H1 (cell line): ENCODE measurements at regions not wholly inside any gene's neighbourhood (a gene's known extent, or its start where the extent isn't known, plus 50 kb on each side); places are given as distances from the start of the nearest gene placed in this dataset.
A peak's percentile ranks its signal among the peaks of the same experiment; 100 is the strongest.

Source experiments
- CTCF ChIA-PET: fragments of 300-600 bp; sonication (Branson Sonifier 250); formaldehyde crosslinking; loops from one replicate; lab custom pipeline; 2021; ENCODE audit not compliant: partially characterized antibody; lab: Charles Lee
- POLR2A ChIA-PET: fragments of 300-600 bp; sonication (Branson Sonifier 250); formaldehyde crosslinking; loops from one replicate; lab custom pipeline; 2021; ENCODE audit warnings: inconsistent platforms; ENCODE audit not compliant: partially characterized antibody; lab: Charles Lee
- DNase-seq, 2 experiments: peaks; one replicate each; pipeline versions ENCODE4 v3.0.0 to v3.0.0-alpha.2; 2010 to 2022; ENCODE audit warnings: low spot score in 2 of 2, low read depth in 1 of 2, mixed read lengths in 1 of 2
- FAIRE-seq: peaks from 2 replicates; lab custom pipeline; 2011; peaks lifted over from hg19 to GRCh38; lab: Jason Lieb, UNC
- H2AFZ ChIP-seq: 2 replicates; pipeline ENCODE4 v1.8.1; 2012; ENCODE audit warnings: low read length, inconsistent platforms
- H2AK5ac ChIP-seq: 2 replicates; pipeline ENCODE4 v1.6.1; 2013; ENCODE audit warnings: low read depth, low read length
- H2BK120ac ChIP-seq: replicated peaks from 2 replicates; pipeline ENCODE3; 2013; ENCODE audit warnings: low read depth, low read length, inconsistent platforms
- H2BK12ac ChIP-seq: 2 replicates; pipeline ENCODE4 v1.6.1; 2013; ENCODE audit warnings: low read depth, low read length
- H2BK15ac ChIP-seq: 2 replicates; pipeline ENCODE4 v1.6.1; 2013; ENCODE audit warnings: low read length
- H2BK20ac ChIP-seq: 2 replicates; pipeline ENCODE4 v1.6.1; 2013; ENCODE audit warnings: low read length
- H2BK5ac ChIP-seq: 2 replicates; pipeline ENCODE4 v1.6.1; 2013; ENCODE audit warnings: low read depth, low read length
- H3K14ac ChIP-seq: 2 replicates; pipeline ENCODE4 v1.6.1; 2013; ENCODE audit warnings: inconsistent platforms; ENCODE audit not compliant: insufficient read length
- H3K18ac ChIP-seq: 2 replicates; pipeline ENCODE4 v1.6.1; 2013; ENCODE audit warnings: low read length; ENCODE audit errors: extremely low read depth
- H3K23ac ChIP-seq: 2 replicates; pipeline ENCODE4 v1.6.1; 2013; ENCODE audit warnings: inconsistent platforms; ENCODE audit not compliant: insufficient read length
- H3K23me2 ChIP-seq: 2 replicates; pipeline ENCODE4 v1.6.1; 2013; ENCODE audit warnings: low read depth, low read length
- H3K27ac ChIP-seq: 2 replicates; pipeline ENCODE4 v1.6.1; 2011; ENCODE audit warnings: low read depth, low read length, inconsistent platforms
- H3K27me3 ChIP-seq, 4 experiments: replicated peaks in 1 of 4; 1 replicate in 1 of 4; 2 replicates in 3 of 4; pipeline versions ENCODE4 v1.6.1 to v1.8.1; 2011 to 2013; ENCODE audit warnings: low read length in 3 of 4, mild to moderate bottlenecking in 3 of 4, inconsistent platforms in 2 of 4, mixed read lengths in 2 of 4, moderate library complexity in 1 of 4; ENCODE audit not compliant: control insufficient read depth in 3 of 4, insufficient read depth in 3 of 4; ENCODE audit errors: extremely low read depth in 1 of 4
- H3K36me3 ChIP-seq, 4 experiments: 2 replicates each; pipeline versions ENCODE4 v1.6.1 to v1.8.1; 2011 to 2013; ENCODE audit warnings: mild to moderate bottlenecking in 4 of 4, low read length in 3 of 4, moderate library complexity in 2 of 4, control low read depth in 1 of 4, inconsistent platforms in 1 of 4; ENCODE audit not compliant: insufficient read depth in 4 of 4, control insufficient read depth in 2 of 4
- H3K4ac ChIP-seq: replicated peaks from 2 replicates; pipeline ENCODE3; 2013; ENCODE audit warnings: low read length, low read depth, mixed read lengths, inconsistent platforms; ENCODE audit not compliant: insufficient read length
- H3K4me1 ChIP-seq, 4 experiments: replicated peaks in 1 of 4; 1 replicate in 1 of 4; 2 replicates in 3 of 4; pipeline versions ENCODE4 v1.6.1 to v1.8.1; 2011 to 2013; ENCODE audit warnings: low read length in 3 of 4, inconsistent platforms in 2 of 4, mixed read lengths in 1 of 4; ENCODE audit not compliant: insufficient read depth in 4 of 4, control insufficient read depth in 3 of 4
- H3K4me2 ChIP-seq, 2 experiments: 2 replicates each; pipeline versions ENCODE4 v1.6.1 to v1.8.1; 2011 to 2013; ENCODE audit warnings: low read depth in 2 of 2, low read length in 2 of 2, control low read depth in 1 of 2, inconsistent platforms in 1 of 2, mild to moderate bottlenecking in 1 of 2; ENCODE audit not compliant: insufficient read depth in 1 of 2
- H3K4me3 ChIP-seq, 4 experiments: fragments of 200-600, 300-600 bp in 1 of 4; sonication (generic), shearing (Covaris generic), sonication (Bioruptor Twin) in 1 of 4; 2 replicates each; pipeline versions ENCODE4 v1.5.1 to v1.8.1; 2011 to 2016; ENCODE audit warnings: low read length in 4 of 4, low read depth in 3 of 4, control low read depth in 2 of 4, inconsistent platforms in 2 of 4, mild to moderate bottlenecking in 2 of 4, mixed read lengths in 1 of 4, moderate library complexity in 1 of 4; ENCODE audit not compliant: insufficient read depth in 2 of 4; ENCODE audit errors: extremely low read depth in 1 of 4
- H3K56ac ChIP-seq: replicated peaks from 2 replicates; pipeline ENCODE3; 2013; ENCODE audit warnings: low read depth, mild to moderate bottlenecking, mixed read lengths, low read length, inconsistent platforms; ENCODE audit not compliant: insufficient read length
- H3K79me1 ChIP-seq: 2 replicates; pipeline ENCODE4 v1.6.1; 2013; ENCODE audit warnings: low read depth, low read length, control low read depth
- H3K79me2 ChIP-seq, 2 experiments: 2 replicates each; pipeline versions ENCODE4 v1.6.1 to v1.8.1; 2012 to 2013; ENCODE audit warnings: low read length in 2 of 2, mild to moderate bottlenecking in 2 of 2, inconsistent platforms in 1 of 2; ENCODE audit not compliant: insufficient read depth in 2 of 2, control insufficient read depth in 1 of 2
- H3K9ac ChIP-seq, 4 experiments: replicated peaks in 1 of 4; 1 replicate in 1 of 4; 2 replicates in 3 of 4; pipeline versions ENCODE4 v1.6.1 to v1.8.1; 2011 to 2013; ENCODE audit warnings: low read depth in 3 of 4, low read length in 3 of 4, control low read depth in 2 of 4, mild to moderate bottlenecking in 2 of 4, moderate library complexity in 2 of 4, inconsistent platforms in 1 of 4; ENCODE audit errors: extremely low read depth in 1 of 4
- H3K9me3 ChIP-seq, 2 experiments: 2 replicates each; pipeline versions ENCODE4 v1.6.1 to v1.8.1; 2012 to 2013; ENCODE audit warnings: mild to moderate bottlenecking in 2 of 2, moderate library complexity in 2 of 2, control low read depth in 1 of 2, inconsistent platforms in 1 of 2, low read depth in 1 of 2, low read length in 1 of 2, mixed read lengths in 1 of 2; ENCODE audit not compliant: insufficient read depth in 2 of 2
- H4K20me1 ChIP-seq, 2 experiments: replicated peaks in 1 of 2; 2 replicates each; pipeline versions ENCODE3 to v1.8.1; 2011 to 2013; ENCODE audit warnings: inconsistent platforms in 2 of 2, low read length in 2 of 2, mild to moderate bottlenecking in 1 of 2; ENCODE audit not compliant: insufficient read depth in 2 of 2, control insufficient read depth in 1 of 2
- H4K5ac ChIP-seq: 2 replicates; pipeline ENCODE4 v1.6.1; 2013; ENCODE audit warnings: low read length, low read depth, mixed read lengths, inconsistent platforms; ENCODE audit not compliant: insufficient read length
- H4K8ac ChIP-seq: 2 replicates; pipeline ENCODE4 v1.8.0; 2013; ENCODE audit warnings: mild to moderate bottlenecking, moderate library complexity, low read length, inconsistent platforms; ENCODE audit not compliant: insufficient read depth; ENCODE audit errors: extremely low read depth
- H4K91ac ChIP-seq: replicated peaks from 2 replicates; pipeline ENCODE3; 2013; ENCODE audit warnings: low read length, mixed read lengths, inconsistent platforms; ENCODE audit not compliant: insufficient read length
- ATF2 ChIP-seq: IDR thresholded peaks from 2 replicates; pipeline ENCODE4 v1.6.1; 2012; ENCODE audit warnings: low read length, inconsistent platforms
- EGR1 ChIP-seq: IDR thresholded peaks from 2 replicates; pipeline ENCODE4 v1.6.1; 2011; ENCODE audit warnings: low read depth, low read length, borderline replicate concordance
- RAD21 ChIP-seq, 2 experiments: IDR thresholded peaks in 1 of 2; conservative IDR thresholded peaks in 1 of 2; 2 replicates each; pipeline ENCODE4 v1.6.1; 2011; ENCODE audit warnings: low read depth in 2 of 2, low read length in 2 of 2, improper control_type of control experiment in 1 of 2, inconsistent platforms in 1 of 2, mild to moderate bottlenecking in 1 of 2, moderate library complexity in 1 of 2
- WGBS, 2 experiments: shearing (Covaris generic) in 1 of 2; methylation state at CpG; one replicate each; pipeline versions ENCODE4 v1.1.6 to v1.1.7; 2013 to 2015; ENCODE audit warnings: low lambda C conversion rate in 2 of 2, mixed read lengths in 2 of 2, inconsistent platforms in 1 of 2, low coverage in 1 of 2, missing lambda C conversion rate in 1 of 2; ENCODE audit not compliant: insufficient replicate concordance in 2 of 2, insufficient coverage in 1 of 2, insufficient read length in 1 of 2; ENCODE audit errors: extremely low coverage in 1 of 2, missing lambda C conversion rate in 1 of 2; 5-methylcytosine and 5-hydroxymethylcytosine counted together

DNA sequence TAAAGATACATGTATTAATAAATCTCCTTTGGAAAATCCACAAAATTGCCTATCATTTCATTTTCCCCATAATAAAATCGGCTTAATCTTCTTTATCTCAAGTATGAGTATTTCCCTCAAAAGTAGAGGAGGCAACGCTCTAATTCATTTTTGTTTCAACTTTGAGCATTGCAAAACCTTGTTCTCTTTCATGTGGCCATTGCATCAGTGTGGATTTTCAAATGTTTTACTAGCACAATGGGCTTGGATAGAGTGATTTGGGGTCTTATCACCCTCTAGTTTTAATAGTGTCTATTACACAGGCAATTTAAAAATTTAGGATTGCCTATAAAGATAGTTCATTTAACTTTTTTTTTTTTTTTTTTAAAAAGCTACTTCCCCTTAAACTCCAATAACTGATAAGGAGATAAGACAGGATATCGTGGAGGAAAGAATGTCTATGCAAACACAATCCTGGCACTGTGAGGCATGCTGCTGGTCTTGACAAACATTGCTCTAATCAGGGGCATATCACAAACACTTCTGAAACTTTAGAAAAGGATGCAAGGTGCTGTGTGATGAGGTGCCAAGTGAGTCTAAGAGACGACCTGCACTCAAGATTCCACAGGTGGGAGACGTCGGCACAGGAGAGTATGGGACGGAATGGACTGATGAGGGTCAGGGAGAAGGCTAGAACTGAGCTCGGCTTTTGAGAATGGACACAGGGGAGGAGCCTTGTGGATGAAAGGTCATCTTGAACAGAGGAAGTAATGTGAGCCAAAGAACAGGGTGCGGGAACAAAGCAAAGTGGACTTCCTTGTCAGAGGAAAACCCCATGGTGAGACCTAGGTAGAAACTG lies 199.7 kb downstream of the IRS2 start:
- H3K4me1 ChIP-seq = no peaks in the 10 kb centered on the region
- 0 out of 2 replicates have a peak overlapping the region, but pooled peaks have one; percentile 9 for H2AFZ ChIP-seq
- H2BK20ac ChIP-seq = no peak overlapping the region
- H4K91ac ChIP-seq = no peak overlapping the region
- H3K4me3 ChIP-seq = no peak overlapping the region
- no peaks in the 10 kb centered on the region for H3K23me2 ChIP-seq
- no peak overlapping the region for H3K18ac ChIP-seq
- H4K5ac ChIP-seq = no peak overlapping the region
- no peak overlapping the region for H4K8ac ChIP-seq
- no peak overlapping the region for H2BK5ac ChIP-seq
- H2AK5ac ChIP-seq = no peak overlapping the region; the same call in 1 of the 2 replicates
- H2BK15ac ChIP-seq = no peak overlapping the region
- no peak overlapping the region for H3K14ac ChIP-seq
- H3K4me2 ChIP-seq = no peak overlapping the region
- no peak overlapping the region for H3K23ac ChIP-seq
- no peaks in the 10 kb centered on the region for H3K79me1 ChIP-seq
- POLR2A ChIA-PET = no interaction called here
- H3K4ac ChIP-seq = no peak overlapping the region
- no peak for FAIRE-seq
- H3K36me3 ChIP-seq = no peaks in the 10 kb centered on the region
- TF ChIP-seq RAD21 (IDR thresholded peaks at IDR 0.05 in 1 of 2, conservative IDR thresholded peaks at IDR 0.05 in 1 of 2; ENCODE audit: low read depth in 2 of 2, low read length in 2 of 2) (0 out of 4 replicates have a peak, but pooled peaks of 1 of the 2 experiments have one; percentile 1), ATF2 (no peak), EGR1 (no peak)
- TF ChIP-seq, all 59 proteins: peak for 1
- DNase-seq = no peak
- Histone ChIP-seq H3K9ac (no peak overlapping the region), H3K27ac (no peak overlapping the region), H3K9me3 (no peaks in the 10 kb centered on the region), H2BK120ac (no peak overlapping the region), H2BK12ac (no peak overlapping the region), H3K27me3 (no peaks in the 10 kb centered on the region), H4K20me1 (no peaks in the 10 kb centered on the region), H3K79me2 (no peaks in the 10 kb centered on the region), H3K56ac (no peak overlapping the region)
- WGBS, 2 experiments = 89% methylated on average over 9 of the region's 9 CpGs; no CpG with 5 or more reads in 1 of the 2 experiments
- CTCF ChIA-PET = no interaction called here
